CD4-positive, alpha-beta T cell treated with Interleukin-21 for 1 hour (primary cell): ENCODE measurements at regions not wholly inside any gene's neighbourhood (a gene's known extent, or its start where the extent isn't known, plus 50 kb on each side); places are given as distances from the start of the nearest gene placed in this dataset.

Experiments used
- DNase-seq: peaks from one replicate; pipeline ENCODE4 v3.0.0-alpha.2; 2020

GRCh38 chr21:43347461-43348169 lies 79.3 kb downstream of the SIK1 start:
- DNase-seq: no peak

GRCh38 chr21:43346551-43346950 lies 80.4 kb downstream of the SIK1 start:
- DNase-seq: no peak

DNA sequence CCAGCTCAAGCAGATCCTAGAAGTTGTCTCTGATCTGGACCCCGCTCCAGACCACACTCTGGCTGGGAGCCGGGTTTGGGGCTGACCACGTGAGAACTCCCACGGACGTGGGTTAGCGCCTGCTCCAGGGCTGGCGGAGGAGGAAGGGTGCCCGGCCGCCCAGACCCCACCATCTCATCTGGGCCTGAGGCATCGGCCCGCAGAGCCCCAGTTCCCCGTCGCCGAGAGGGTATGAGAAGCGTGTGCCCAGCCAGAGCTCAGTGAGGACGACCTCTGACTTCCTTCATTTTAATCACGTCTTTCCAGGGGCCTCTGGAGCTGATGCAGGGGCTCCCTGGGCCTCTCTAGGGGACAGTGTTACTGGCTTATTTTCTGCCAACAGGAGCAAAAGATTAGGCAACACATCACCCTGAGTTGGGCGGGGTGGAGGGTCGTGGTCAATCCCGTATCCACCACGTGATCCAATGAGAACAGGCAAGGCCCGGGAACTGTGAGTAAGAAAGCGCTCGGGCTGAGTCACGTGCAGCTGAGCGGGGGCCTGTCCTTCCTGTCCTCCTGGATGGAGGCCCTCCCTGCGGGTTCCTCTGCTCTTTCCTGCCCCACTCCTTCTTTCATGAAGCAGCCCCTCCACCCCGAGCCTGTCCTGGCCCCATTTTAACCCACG lies 81.1 kb downstream of the SIK1 start:
- peak; percentile 31 for DNase-seq

- no peak for DNase-seq
Observed at GRCh38 chr21:43345046-43345745, 81.7 kb downstream of the SIK1 start.

GRCh38 chr21:43343992-43344886 lies 82.7 kb downstream of the SIK1 start:
- no peak for DNase-seq

DNA sequence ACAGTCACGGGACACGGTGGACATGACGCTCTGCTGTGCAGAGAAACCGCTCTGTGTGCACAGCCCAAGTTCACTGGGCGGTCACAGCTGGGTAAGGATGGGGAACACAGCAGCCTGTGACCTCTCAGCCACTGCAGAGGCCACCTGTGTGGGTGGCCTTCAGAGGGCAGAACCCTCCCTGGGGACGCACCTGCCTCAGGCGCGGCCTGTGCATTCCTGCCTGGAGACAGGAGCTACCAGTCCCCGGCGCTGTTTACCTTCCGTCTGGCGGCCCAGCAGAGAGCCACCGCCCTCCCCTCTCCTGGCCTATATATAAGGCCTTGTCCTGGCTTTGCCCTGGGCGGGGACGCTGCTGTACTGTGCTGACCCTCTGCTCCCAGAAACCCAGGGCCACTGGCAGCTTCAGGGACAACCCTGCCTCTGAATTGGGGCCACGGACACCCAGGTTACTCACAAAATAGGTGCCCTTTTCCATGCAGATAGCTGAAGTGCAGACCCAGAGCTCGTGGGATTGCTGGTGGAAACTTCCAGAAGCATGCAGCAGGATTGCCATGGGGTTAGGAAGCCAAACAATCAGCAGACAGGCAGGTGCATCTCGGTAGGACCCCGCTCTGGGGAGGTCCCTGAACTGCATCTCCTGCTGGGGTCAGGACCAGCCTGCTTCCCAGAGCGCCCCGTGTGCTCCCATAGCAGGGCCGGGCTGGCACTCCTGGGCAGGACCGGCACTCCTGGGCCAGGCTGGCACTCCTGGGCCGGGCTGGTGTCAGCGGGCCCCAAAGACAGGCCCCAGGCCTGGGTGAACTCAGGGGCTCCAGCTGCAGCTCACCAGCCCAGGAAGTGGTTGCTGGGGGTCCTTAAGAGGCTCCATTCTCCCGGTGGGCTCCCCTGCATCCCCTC lies 83.6 kb downstream of the SIK1 start:
- DNase-seq: no peak

DNA sequence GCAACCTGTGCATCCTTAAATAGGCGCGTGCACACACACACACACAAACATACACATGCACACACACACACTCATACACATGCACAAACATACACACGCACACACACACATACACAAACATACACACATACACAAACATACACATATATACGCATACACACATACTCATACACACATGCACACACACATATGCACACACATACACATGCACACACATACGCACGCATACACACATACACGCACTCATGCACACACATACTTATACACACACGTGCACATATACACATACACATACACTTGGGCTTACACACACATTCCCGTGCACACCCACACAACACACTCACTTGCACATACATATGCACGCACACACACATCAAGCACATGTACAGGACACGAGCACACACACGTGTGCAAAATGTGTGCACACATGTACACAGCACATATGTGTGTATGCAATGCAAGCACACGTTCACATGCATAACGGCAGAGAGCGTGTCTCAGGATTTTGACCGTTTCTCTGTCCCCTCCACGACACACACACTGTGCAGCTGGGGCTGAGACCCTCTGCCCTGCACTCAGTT lies 84.5 kb downstream of the SIK1 start:
- no peak for DNase-seq

- no peak for DNase-seq
Observed at GRCh38 chr21:43341378-43342161, 85.4 kb downstream of the SIK1 start.

DNA sequence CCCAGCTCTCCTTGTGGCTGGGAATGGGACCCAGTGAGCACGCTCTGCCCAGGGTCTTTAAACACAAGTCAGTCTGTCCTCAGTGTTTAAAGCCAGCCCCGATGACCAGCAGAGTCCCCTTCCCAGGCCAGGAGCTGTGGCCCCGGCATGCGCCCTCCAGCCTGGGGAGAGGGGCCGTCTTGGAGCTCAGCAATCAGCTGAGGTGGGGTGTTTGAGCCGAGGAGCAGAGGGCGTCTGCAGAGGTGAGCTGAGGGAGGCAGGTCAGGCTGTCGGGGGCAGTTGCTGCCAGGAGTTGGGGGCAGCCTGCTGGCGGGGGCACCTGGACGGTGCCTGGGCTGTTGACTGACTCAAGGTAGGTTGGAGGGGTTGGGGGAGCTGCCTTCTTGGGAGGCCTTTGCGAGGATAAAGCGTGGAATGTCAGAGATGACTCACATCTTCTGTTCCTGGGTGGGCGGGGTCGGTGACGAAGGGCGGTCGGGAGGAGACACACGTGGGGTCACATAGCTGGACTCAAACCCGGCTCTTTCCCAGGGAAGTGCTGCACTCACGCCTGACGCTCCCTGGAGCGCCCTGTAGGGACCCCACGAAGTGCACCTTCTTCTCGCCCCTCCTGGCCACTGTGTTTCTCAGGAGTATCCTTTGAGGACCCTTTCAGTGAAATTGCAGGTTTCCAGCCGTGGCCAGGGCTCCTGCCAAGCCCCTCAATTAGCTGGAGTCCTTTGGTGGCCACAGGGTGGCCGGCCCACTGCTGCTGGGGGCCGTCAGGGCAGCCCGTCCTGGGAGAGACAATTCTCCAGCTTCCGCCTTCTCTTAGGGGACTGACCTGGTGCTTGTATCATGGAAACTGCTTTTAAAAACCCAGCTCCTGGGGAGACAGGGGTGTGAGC lies 86.2 kb downstream of the SIK1 start:
- no peak for DNase-seq

DNA sequence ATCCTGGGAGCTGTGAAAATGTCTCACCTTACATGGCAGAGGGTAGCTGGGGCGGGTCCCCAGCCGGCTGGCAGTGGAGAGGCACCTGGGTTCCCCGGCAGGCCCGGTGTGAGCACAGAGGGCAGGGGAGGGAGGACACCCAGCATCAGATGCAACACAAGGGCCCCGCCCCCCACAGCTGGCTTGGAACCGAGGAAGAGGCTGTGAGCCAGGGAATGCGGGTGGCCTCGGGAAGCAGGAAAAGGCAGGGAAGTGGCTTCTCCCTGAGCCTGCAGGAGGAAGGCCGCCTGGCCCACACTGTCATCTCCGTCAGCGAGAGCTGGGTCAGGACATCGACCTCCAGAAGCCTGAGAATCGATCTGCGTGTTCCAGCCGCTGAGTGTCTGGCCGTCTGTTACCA lies 87.3 kb downstream of the SIK1 start:
- DNase-seq: no peak

DNA sequence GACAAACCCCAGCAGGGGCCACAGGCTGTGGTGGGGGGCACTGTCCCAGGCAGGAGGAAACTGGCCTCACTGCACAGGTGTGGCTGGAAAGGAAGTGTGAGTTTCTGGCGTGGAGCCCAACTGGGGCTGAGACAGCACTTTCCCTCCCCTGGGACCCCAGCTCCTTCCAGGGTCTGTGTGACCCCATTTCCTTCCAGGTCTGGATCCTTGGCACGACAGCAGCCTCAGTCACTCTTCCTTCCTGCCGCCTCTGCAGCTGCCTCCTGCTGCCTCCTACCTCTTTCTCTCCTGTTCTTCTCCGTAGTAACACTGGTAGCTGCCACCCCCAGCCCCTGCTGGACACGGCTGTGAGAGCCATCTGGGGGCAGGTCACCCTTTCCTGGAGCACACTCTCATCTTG lies 88.0 kb downstream of the SIK1 start:
- DNase-seq: no peak

- no peak for DNase-seq
Observed at GRCh38 chr21:43337901-43338655, 88.9 kb downstream of the SIK1 start.

DNA sequence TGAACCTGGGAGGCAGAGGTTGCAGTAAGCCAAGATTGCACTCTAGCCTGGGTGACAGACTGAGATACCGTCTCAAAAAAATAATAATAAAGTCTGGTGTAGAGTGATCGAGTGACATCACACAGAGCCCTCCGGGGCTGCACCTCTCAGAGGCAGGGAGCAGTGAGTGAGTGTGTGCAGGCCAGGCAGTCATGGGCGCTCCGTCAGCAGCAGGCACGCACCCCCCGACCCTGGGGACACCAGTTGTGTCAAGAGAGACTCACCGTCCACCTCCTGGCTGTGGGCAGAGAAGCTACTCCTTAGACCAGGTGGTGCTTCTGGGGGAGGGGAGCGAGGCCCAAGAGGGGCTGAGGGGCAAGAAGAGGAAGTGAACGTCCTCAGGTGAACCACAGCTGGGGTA lies 91.8 kb downstream of the SIK1 start:
- no peak for DNase-seq

- no peak for DNase-seq
Observed at GRCh38 chr21:43334214-43334958, 92.5 kb downstream of the SIK1 start.

DNA sequence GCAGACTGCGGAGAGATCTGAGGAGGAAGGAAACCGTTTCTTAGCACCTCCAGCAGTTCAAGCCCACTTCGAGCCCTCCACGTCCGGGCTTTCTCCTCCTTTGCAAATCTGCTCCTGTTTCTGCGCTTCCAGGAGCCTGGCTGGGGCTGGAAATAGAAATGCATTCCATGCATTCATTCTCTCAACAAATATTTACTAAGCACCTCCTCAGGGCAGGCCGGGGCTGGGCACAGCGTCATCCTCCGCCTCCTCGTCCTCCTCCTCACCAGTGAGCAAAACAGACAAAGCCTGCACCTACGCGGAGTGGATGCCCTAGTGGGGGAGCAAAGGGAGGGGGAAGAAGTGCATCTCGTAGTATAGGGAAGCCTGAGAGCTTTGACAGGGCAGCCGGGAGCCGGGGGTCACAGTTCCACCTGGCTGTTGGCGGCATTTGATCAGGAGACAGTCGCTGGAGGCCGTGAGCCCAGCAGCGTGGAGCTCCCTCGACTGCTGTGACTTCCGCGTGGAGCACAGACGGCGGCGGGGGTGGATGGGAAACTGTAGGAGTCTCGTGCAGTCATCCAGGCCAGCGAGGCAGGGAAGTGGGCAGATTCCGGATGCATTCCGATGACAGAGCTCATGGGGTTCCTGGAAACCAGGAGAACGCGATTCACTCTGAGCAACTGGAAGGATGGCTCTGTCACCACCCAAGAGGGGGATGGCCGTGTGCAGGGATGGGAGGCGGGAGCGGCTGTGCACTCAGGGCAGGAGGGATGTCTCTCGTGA lies 93.5 kb downstream of the SIK1 start:
- no peak for DNase-seq

- DNase-seq: no peak
Observed at GRCh38 chr21:43332861-43333297, 94.1 kb downstream of the SIK1 start.
